Body of pancreas (tissue), 4 donors: ENCODE measurements at regions not wholly inside any gene's neighbourhood (a gene's known extent, or its start where the extent isn't known, plus 50 kb on each side); places are given as distances from the start of the nearest gene placed in this dataset.

ENCODE experiments used
- CTCF ChIP-seq, 7 experiments: fragments of 450-650 bp in 4 of 7; fragments of 200-600 bp in 3 of 7; sonication (generic) in 3 of 7; IDR thresholded peaks; one replicate each; pipeline ENCODE4 v1.5.1; 2016 to 2019; ENCODE audit warnings: antibody characterized with exemption in 7 of 7
- POLR2A ChIP-seq, 3 donors: fragments of 450-650 bp; IDR thresholded peaks; one replicate each; pipeline ENCODE4 v1.6.1; 2016; ENCODE audit warnings: antibody characterized with exemption in 3 of 3, mild to moderate bottlenecking in 2 of 3

DNA sequence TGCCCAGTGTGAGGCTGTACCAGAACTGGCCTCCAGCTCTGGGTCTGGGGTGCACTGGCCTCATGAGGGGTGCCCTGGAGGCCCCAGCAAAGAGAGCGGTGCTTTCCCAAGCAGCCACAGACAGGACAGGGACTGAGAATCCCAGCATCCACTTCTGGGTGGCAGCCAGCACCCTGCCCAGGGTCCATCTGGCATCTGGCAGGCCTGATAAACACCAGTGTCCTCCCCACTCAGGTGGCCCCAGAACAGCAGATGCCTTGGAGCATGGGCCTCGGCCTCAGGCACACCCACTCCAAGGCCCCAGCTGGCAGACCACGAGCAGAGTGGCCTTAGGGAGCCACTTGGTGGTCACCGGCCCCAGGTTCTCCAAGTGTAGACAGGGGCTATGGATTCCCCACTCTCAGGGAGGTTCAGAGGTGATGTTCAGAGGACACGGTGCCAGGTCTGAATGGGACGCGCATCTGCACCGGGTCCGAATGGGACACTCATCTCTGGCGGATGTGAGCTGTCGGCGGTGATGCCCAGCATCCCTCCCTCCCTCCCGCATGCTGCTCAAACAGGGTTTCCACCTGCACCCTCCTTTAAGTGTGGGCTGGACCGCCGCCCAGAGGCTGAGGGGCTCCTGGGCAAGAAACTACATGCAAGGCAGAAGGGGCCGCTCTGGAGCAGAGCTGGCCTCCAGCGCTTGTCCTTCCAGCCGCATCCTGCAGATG lies 82.2 kb upstream of the GPC1 start:
- TF ChIP-seq CTCF (IDR thresholded peaks at IDR 0.05) (no peak), POLR2A (IDR thresholded peaks at IDR 0.05) (no peak)
